ENCODE measurements at regions not wholly inside any gene's neighbourhood (a gene's known extent, or its start where the extent isn't known, plus 50 kb on each side); places are given as distances from the start of the nearest gene placed in this dataset.

GRCh38 chr5:155492191-155492590 is 478.6 kb downstream of the KIF4B start:
- ChIA-PET POLR2A (no interaction called here), CTCF (no interaction called here)
- dilution Hi-C loops (cut with MboI; ENCODE audit: extremely low pct_ligation_motif_present, low sequenced_read_pairs): no loop called here

More at GRCh38 chr5:155492191-155492590, 478.6 kb downstream of the KIF4B start:
- no peaks in the 10 kb centered on the region for H3K27me3 ChIP-seq (ENCODE audit: control insufficient read depth in 2 of 2, insufficient read depth in 2 of 2, low read length in 2 of 2)
- no peak overlapping the region for H3K4me3 ChIP-seq (replicated peaks in 1 of 3; ENCODE audit: insufficient read depth in 1 of 3, low read depth in 1 of 3, low read length in 3 of 3)
- H3K36me3 ChIP-seq (ENCODE audit: control insufficient read depth in 2 of 2, extremely low read depth in 1 of 2, insufficient read depth in 2 of 2, low read length in 2 of 2): no peaks in the 10 kb centered on the region
- intact Hi-C loops (cut with micrococcal nuclease): no loop called here
- H3K4me1 ChIP-seq (ENCODE audit: control insufficient read depth, extremely low read depth, insufficient read depth, low read length): no peaks in the 10 kb centered on the region
- DNase-seq (ENCODE audit: low read depth, low spot score): no peak
- BruUV-seq (replicated peaks): no TSS peak
- H3K27ac ChIP-seq (ENCODE audit: insufficient read depth, low read depth, low read length): no peak overlapping the region
- no peaks in the 10 kb centered on the region for H3K79me2 ChIP-seq (ENCODE audit: control insufficient read depth, insufficient read depth, low read length)
- peaks cover 1% of the 10 kb centered on the region for H3K9me3 ChIP-seq (replicated peaks; ENCODE audit: control insufficient read depth, insufficient read depth, low read length)
- H4K20me1 ChIP-seq (replicated peaks; ENCODE audit: control insufficient read depth, extremely low read depth, insufficient read depth, low read length): no peaks in the 10 kb centered on the region
- TF ChIP-seq MAX (IDR thresholded peaks at IDR 0.05; ENCODE audit: insufficient read depth, insufficient read length) (no peak), EZH2 (IDR thresholded peaks at IDR 0.05; ENCODE audit: borderline replicate concordance, low read depth, low read length, severe bottlenecking) (no peak), POLR2A (IDR thresholded peaks at IDR 0.05; ENCODE audit: low read depth, low read length) (no peak), CTCF (IDR thresholded peaks at IDR 0.05; ENCODE audit: extremely low read depth in 1 of 2, insufficient read depth in 1 of 2, low read depth in 1 of 2, low read length in 2 of 2) (no peak), JUN (IDR thresholded peaks at IDR 0.05; ENCODE audit: borderline replicate concordance, insufficient read depth, insufficient read length, low read depth) (no peak), GATA2 (IDR thresholded peaks at IDR 0.05; ENCODE audit: insufficient read depth, insufficient read length, low read depth, low read length) (no peak), FOS (IDR thresholded peaks at IDR 0.05; ENCODE audit: borderline replicate concordance, insufficient read depth, low read length) (no peak), POLR2AphosphoS5 (IDR thresholded peaks at IDR 0.05; ENCODE audit: insufficient read depth, low read depth, low read length) (no peak), MYC (IDR thresholded peaks at IDR 0.05; ENCODE audit: low read depth, low read length) (no peak)
- H3K9ac ChIP-seq (replicated peaks; ENCODE audit: extremely low read depth, insufficient read depth, low read length): no peak overlapping the region
- no peak overlapping the region for H3K4me2 ChIP-seq (ENCODE audit: insufficient read depth, low read length)
- no peak overlapping the region for H2AFZ ChIP-seq (ENCODE audit: low read depth, low read length)
- H3K9me1 ChIP-seq (replicated peaks; ENCODE audit: control insufficient read depth, extremely low read depth, insufficient read depth, low read length): no peaks in the 10 kb centered on the region
- FAIRE-seq: no peak

Measured in endothelial cell of umbilical vein (primary cell).